Keratinocyte (primary cell): ENCODE measurements at regions not wholly inside any gene's neighbourhood (a gene's known extent, or its start where the extent isn't known, plus 50 kb on each side); places are given as distances from the start of the nearest gene placed in this dataset.

Source experiments
- EZH2 ChIP-seq: IDR thresholded peaks from one replicate; pipeline ENCODE4 v1.6.1; 2012; ENCODE audit warnings: inconsistent platforms, mild to moderate bottlenecking, low read length, moderate library complexity
- TF ChIP-seq, protein P1 (sequence below), 3 experiments: IDR thresholded peaks in 1 of 3; conservative IDR thresholded peaks in 1 of 3; optimal IDR thresholded peaks in 1 of 3; 2 replicates in 2 of 3; 3 replicates in 1 of 3; pipeline versions ENCODE3 to v1.5.1; 2011; ENCODE audit warnings: low read length in 3 of 3, mild to moderate bottlenecking in 3 of 3, moderate library complexity in 2 of 3, control low read depth in 1 of 3, inconsistent platforms in 1 of 3; ENCODE audit not compliant: insufficient read depth in 2 of 3; ENCODE audit errors: extremely low read depth in 1 of 3

- TF ChIP-seq, protein P1, sequence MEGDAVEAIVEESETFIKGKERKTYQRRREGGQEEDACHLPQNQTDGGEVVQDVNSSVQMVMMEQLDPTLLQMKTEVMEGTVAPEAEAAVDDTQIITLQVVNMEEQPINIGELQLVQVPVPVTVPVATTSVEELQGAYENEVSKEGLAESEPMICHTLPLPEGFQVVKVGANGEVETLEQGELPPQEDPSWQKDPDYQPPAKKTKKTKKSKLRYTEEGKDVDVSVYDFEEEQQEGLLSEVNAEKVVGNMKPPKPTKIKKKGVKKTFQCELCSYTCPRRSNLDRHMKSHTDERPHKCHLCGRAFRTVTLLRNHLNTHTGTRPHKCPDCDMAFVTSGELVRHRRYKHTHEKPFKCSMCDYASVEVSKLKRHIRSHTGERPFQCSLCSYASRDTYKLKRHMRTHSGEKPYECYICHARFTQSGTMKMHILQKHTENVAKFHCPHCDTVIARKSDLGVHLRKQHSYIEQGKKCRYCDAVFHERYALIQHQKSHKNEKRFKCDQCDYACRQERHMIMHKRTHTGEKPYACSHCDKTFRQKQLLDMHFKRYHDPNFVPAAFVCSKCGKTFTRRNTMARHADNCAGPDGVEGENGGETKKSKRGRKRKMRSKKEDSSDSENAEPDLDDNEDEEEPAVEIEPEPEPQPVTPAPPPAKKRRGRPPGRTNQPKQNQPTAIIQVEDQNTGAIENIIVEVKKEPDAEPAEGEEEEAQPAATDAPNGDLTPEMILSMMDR (optimal IDR thresholded peaks at IDR 0.05 in 1 of 3, IDR thresholded peaks at IDR 0.05 in 1 of 3, conservative IDR thresholded peaks at IDR 0.05 in 1 of 3; ENCODE audit: extremely low read depth in 1 of 3, insufficient read depth in 2 of 3, low read length in 3 of 3), result no peak
- no peak for TF ChIP-seq EZH2
Observed at GRCh38 chr13:64793592-64793991, 2436.5 kb downstream of the PCDH9 start.
